ENCODE measurements at regions not wholly inside any gene's neighbourhood (a gene's known extent, or its start where the extent isn't known, plus 50 kb on each side); places are given as distances from the start of the nearest gene placed in this dataset.

DNA sequence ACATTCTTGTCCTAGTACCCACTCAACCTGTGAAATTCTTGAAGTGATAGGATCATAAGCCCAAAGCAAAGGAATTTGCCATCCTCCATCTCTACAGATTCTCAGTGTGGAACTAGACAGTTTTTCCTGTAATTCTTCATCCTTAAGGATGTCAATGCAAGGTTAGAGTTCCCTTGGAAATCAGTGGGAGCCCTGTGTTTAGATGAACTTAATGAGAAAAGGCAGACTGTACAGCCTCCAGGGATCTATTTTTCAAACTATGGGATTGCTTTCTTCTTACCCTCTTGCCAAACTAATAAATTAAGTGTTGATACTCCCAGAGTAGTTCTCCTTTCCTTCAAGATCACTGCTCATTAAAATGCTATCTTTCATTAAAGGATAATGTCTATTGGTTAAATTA, 78.1 kb upstream of the OLFM3 start:
- Histone ChIP-seq H2BK12ac (ENCODE audit: low read length) (no peak overlapping the region), H3K23ac (ENCODE audit: low read depth, low read length, poor library complexity) (no peak overlapping the region)

GRCh38 chr1:102071451-102071850, 74.7 kb upstream of the OLFM3 start:
- Histone ChIP-seq H3K27ac (replicated peaks; ENCODE audit: low read length) (no peak overlapping the region), H3K18ac (ENCODE audit: low read length) (no peak overlapping the region), H3K36me3 (replicated peaks in 1 of 2; ENCODE audit: control insufficient read depth in 2 of 2, insufficient read depth in 2 of 2, low read length in 2 of 2) (no peaks in the 10 kb centered on the region), H2AFZ (ENCODE audit: low read length) (no peak overlapping the region), H2BK5ac (ENCODE audit: low read length) (no peak overlapping the region), H3K4ac (ENCODE audit: low read length) (no peak overlapping the region), H3K4me2 (ENCODE audit: insufficient read depth, low read length, poor library complexity, severe bottlenecking) (no peak overlapping the region), H3K79me1 (ENCODE audit: low read depth, low read length) (no peaks in the 10 kb centered on the region), H2BK15ac (ENCODE audit: low read length) (no peak overlapping the region), H3K27me3 (ENCODE audit: control insufficient read depth in 3 of 3, insufficient read depth in 3 of 3, low read depth in 1 of 3, low read length in 3 of 3) (no peaks in the 10 kb centered on the region), H2BK120ac (ENCODE audit: low read depth, low read length) (no peak overlapping the region), H3K4me3 (ENCODE audit: low read length in 2 of 2) (no peak overlapping the region), H4K91ac (ENCODE audit: low read depth, low read length, poor library complexity) (no peak overlapping the region), H4K8ac (ENCODE audit: low read depth, low read length) (no peak overlapping the region), H2AK5ac (ENCODE audit: low read depth, low read length) (no peak overlapping the region), H3K14ac (ENCODE audit: low read length) (no peak overlapping the region), H2BK12ac (ENCODE audit: low read length) (no peak overlapping the region), H3K9ac (ENCODE audit: low read depth, low read length, poor library complexity) (no peak overlapping the region), H3K9me3 (replicated peaks in 1 of 2; ENCODE audit: control insufficient read depth in 2 of 2, insufficient read depth in 1 of 2, low read depth in 1 of 2, low read length in 2 of 2) (no peaks in the 10 kb centered on the region), H3K23ac (ENCODE audit: low read depth, low read length, poor library complexity) (no peak overlapping the region), H3K4me1 (ENCODE audit: control insufficient read depth in 2 of 2, insufficient read depth in 1 of 2, low read depth in 1 of 2, low read length in 2 of 2) (no peaks in the 10 kb centered on the region)
- no peak for DNase-seq (ENCODE audit: low spot score)

More for the DNA sequence above, 78.1 kb upstream of the OLFM3 start:
- Histone ChIP-seq H3K79me1 (ENCODE audit: low read depth, low read length) (no peaks in the 10 kb centered on the region), H2AK5ac (ENCODE audit: low read depth, low read length) (no peak overlapping the region), H3K18ac (ENCODE audit: low read length) (no peak overlapping the region), H3K9ac (ENCODE audit: low read depth, low read length, poor library complexity) (no peak overlapping the region), H3K9me3 (replicated peaks in 1 of 2; ENCODE audit: control insufficient read depth in 2 of 2, insufficient read depth in 1 of 2, low read depth in 1 of 2, low read length in 2 of 2) (no peaks in the 10 kb centered on the region), H3K36me3 (replicated peaks in 1 of 2; ENCODE audit: control insufficient read depth in 2 of 2, insufficient read depth in 2 of 2, low read length in 2 of 2) (no peaks in the 10 kb centered on the region), H3K4me1 (ENCODE audit: control insufficient read depth in 2 of 2, insufficient read depth in 1 of 2, low read depth in 1 of 2, low read length in 2 of 2) (no peaks in the 10 kb centered on the region), H4K91ac (ENCODE audit: low read depth, low read length, poor library complexity) (no peak overlapping the region), H3K4me3 (ENCODE audit: low read length in 2 of 2) (no peak overlapping the region), H3K4me2 (ENCODE audit: insufficient read depth, low read length, poor library complexity, severe bottlenecking) (no peak overlapping the region), H3K27me3 (ENCODE audit: control insufficient read depth in 3 of 3, insufficient read depth in 3 of 3, low read depth in 1 of 3, low read length in 3 of 3) (no peaks in the 10 kb centered on the region), H3K14ac (ENCODE audit: low read length) (no peak overlapping the region), H3K27ac (replicated peaks; ENCODE audit: low read length) (no peak overlapping the region), H4K8ac (ENCODE audit: low read depth, low read length) (no peak overlapping the region), H2BK120ac (ENCODE audit: low read depth, low read length) (no peak overlapping the region), H2BK5ac (ENCODE audit: low read length) (no peak overlapping the region), H2AFZ (ENCODE audit: low read length) (no peak overlapping the region), H2BK15ac (ENCODE audit: low read length) (no peak overlapping the region), H3K4ac (ENCODE audit: low read length) (no peak overlapping the region)
- DNase-seq (ENCODE audit: low spot score) = no peak

GRCh38 chr1:102050556-102050955, 53.8 kb upstream of the OLFM3 start:
- Histone ChIP-seq H3K9me3 (replicated peaks in 1 of 2; ENCODE audit: control insufficient read depth in 2 of 2, insufficient read depth in 1 of 2, low read depth in 1 of 2, low read length in 2 of 2) (no peaks in the 10 kb centered on the region), H3K18ac (ENCODE audit: low read length) (no peak overlapping the region), H3K4me1 (ENCODE audit: control insufficient read depth in 2 of 2, insufficient read depth in 1 of 2, low read depth in 1 of 2, low read length in 2 of 2) (no peaks in the 10 kb centered on the region), H2AK5ac (ENCODE audit: low read depth, low read length) (no peak overlapping the region), H3K23ac (ENCODE audit: low read depth, low read length, poor library complexity) (no peak overlapping the region), H2BK15ac (ENCODE audit: low read length) (no peak overlapping the region), H2BK5ac (ENCODE audit: low read length) (no peak overlapping the region), H3K27me3 (ENCODE audit: control insufficient read depth in 3 of 3, insufficient read depth in 3 of 3, low read depth in 1 of 3, low read length in 3 of 3) (no peaks in the 10 kb centered on the region), H3K4me3 (ENCODE audit: low read length in 2 of 2) (no peak overlapping the region), H3K79me1 (ENCODE audit: low read depth, low read length) (no peaks in the 10 kb centered on the region), H4K91ac (ENCODE audit: low read depth, low read length, poor library complexity) (no peak overlapping the region), H3K36me3 (replicated peaks in 1 of 2; ENCODE audit: control insufficient read depth in 2 of 2, insufficient read depth in 2 of 2, low read length in 2 of 2) (no peaks in the 10 kb centered on the region), H3K4ac (ENCODE audit: low read length) (no peak overlapping the region), H3K27ac (replicated peaks; ENCODE audit: low read length) (no peak overlapping the region), H2BK120ac (ENCODE audit: low read depth, low read length) (no peak overlapping the region), H2AFZ (ENCODE audit: low read length) (no peak overlapping the region), H3K4me2 (ENCODE audit: insufficient read depth, low read length, poor library complexity, severe bottlenecking) (no peak overlapping the region), H3K9ac (ENCODE audit: low read depth, low read length, poor library complexity) (no peak overlapping the region), H4K8ac (ENCODE audit: low read depth, low read length) (no peak overlapping the region), H2BK12ac (ENCODE audit: low read length) (no peak overlapping the region), H3K14ac (ENCODE audit: low read length) (no peak overlapping the region)
- WGBS, 2 donors (ENCODE audit: extremely low coverage in 2 of 2, insufficient read length in 2 of 2, insufficient replicate concordance in 1 of 2) = no CpG with 5 or more reads among the region's 1 CpG
- no peak for DNase-seq (ENCODE audit: low spot score)

GRCh38 chr1:102047724-102048123, 51.0 kb upstream of the OLFM3 start:
- no peak for DNase-seq (ENCODE audit: low spot score)
- no peaks in the 10 kb centered on the region for H3K36me3 ChIP-seq (replicated peaks in 1 of 2; ENCODE audit: control insufficient read depth in 2 of 2, insufficient read depth in 2 of 2, low read length in 2 of 2)
- H3K9ac ChIP-seq (ENCODE audit: low read depth, low read length, poor library complexity) = no peak overlapping the region
- no peak overlapping the region for H3K27ac ChIP-seq (replicated peaks; ENCODE audit: low read length)
- H3K4me3 ChIP-seq (ENCODE audit: low read length in 2 of 2) = no peak overlapping the region
- H4K91ac ChIP-seq (ENCODE audit: low read depth, low read length, poor library complexity) = no peak overlapping the region
- H2BK120ac ChIP-seq (ENCODE audit: low read depth, low read length) = no peak overlapping the region
- H3K4me2 ChIP-seq (ENCODE audit: insufficient read depth, low read length, poor library complexity, severe bottlenecking) = no peak overlapping the region
- H2BK5ac ChIP-seq (ENCODE audit: low read length) = no peak overlapping the region
- no peak overlapping the region for H2AFZ ChIP-seq (ENCODE audit: low read length)
- no peak overlapping the region for H2AK5ac ChIP-seq (ENCODE audit: low read depth, low read length)
- no peaks in the 10 kb centered on the region for H3K4me1 ChIP-seq (ENCODE audit: control insufficient read depth in 2 of 2, insufficient read depth in 1 of 2, low read depth in 1 of 2, low read length in 2 of 2)
- H3K79me1 ChIP-seq (ENCODE audit: low read depth, low read length) = no peaks in the 10 kb centered on the region
- H3K18ac ChIP-seq (ENCODE audit: low read length) = no peak overlapping the region
- H3K14ac ChIP-seq (ENCODE audit: low read length) = no peak overlapping the region
- no peak overlapping the region for H2BK15ac ChIP-seq (ENCODE audit: low read length)
- no peaks in the 10 kb centered on the region for H3K27me3 ChIP-seq (ENCODE audit: control insufficient read depth in 3 of 3, insufficient read depth in 3 of 3, low read depth in 1 of 3, low read length in 3 of 3)
- H4K8ac ChIP-seq (ENCODE audit: low read depth, low read length) = no peak overlapping the region
- H2BK12ac ChIP-seq (ENCODE audit: low read length) = no peak overlapping the region
- no peak overlapping the region for H3K23ac ChIP-seq (ENCODE audit: low read depth, low read length, poor library complexity)
- H3K9me3 ChIP-seq (replicated peaks in 1 of 2; ENCODE audit: control insufficient read depth in 2 of 2, insufficient read depth in 1 of 2, low read depth in 1 of 2, low read length in 2 of 2) = no peaks in the 10 kb centered on the region
- no CpG with 5 or more reads among the region's 2 CpGs for WGBS, 2 donors (ENCODE audit: extremely low coverage in 2 of 2, insufficient read length in 2 of 2, insufficient replicate concordance in 1 of 2)
- no peak overlapping the region for H3K4ac ChIP-seq (ENCODE audit: low read length)

Measured in neuronal stem cell (in vitro differentiated cells).